ENCODE measurements at regions not wholly inside any gene's neighbourhood (a gene's known extent, or its start where the extent isn't known, plus 50 kb on each side); places are given as distances from the start of the nearest gene placed in this dataset.

DNA sequence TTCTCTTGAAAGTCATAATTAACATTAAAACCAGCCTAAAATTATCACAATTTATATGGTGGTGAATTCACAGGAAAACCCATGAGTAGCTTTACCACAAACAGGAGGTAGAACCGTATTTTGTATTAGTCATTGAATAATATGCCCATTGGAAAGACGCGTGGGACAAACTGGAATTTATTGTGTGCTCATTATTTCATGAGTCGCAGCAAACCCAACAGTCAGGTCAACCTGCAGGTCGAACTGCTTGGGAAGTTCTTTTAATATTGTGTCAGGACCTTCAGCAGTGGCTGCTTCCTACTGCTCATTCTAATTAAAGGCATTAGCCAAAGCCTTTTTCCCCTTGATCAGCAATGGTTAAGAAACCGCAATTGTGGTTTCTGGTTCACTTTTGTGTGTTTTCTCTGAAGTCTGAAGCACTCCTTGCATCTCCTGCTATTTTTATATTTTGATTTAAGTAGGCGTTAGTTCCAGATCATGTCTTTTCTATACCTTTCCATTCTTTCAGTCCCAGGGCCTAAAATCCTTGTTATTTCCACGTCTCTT is 100.1 kb downstream of the RAB11FIP2 start:
- no peak for ATAC-seq (ENCODE audit: low read depth)
- Mint-ChIP-seq H3K4me1 (no peaks in the 10 kb centered on the region), H3K27ac (no peak overlapping the region), H3K9me3 (peaks cover 2% of the 10 kb centered on the region), H3K4me3 (no peak overlapping the region), H3K36me3 (no peaks in the 10 kb centered on the region), H3K27me3 (peaks cover 6% of the 10 kb centered on the region)
- no peak for DNase-seq
- POLR2A ChIA-PET, result no interaction called here

DNA sequence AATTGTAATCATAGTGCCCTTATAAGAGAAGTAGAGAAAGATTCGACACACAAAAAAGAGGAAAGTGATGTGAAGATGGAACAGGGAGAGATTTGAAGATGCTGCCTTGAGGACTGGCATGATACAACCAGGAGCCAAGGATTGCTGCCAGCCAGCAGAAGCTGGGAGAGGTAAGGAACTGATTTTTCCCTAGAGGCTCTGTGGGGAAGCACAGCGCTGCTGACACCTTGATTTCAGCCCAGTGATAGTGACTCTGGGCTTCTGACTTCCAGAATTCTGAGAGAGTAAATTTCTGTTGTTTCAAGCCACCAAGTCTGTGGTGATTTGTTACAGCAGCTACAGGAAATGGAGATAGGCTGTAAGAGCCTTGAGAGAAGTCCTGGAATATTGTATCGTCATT is 98.2 kb downstream of the RAB11FIP2 start:
- H3K9me3 Mint-ChIP-seq, result peaks cover 2% of the 10 kb centered on the region
- no peak overlapping the region for H3K4me3 Mint-ChIP-seq
- no peak for ATAC-seq (ENCODE audit: low read depth)
- H3K36me3 Mint-ChIP-seq, result no peaks in the 10 kb centered on the region
- H3K4me1 Mint-ChIP-seq, result no peaks in the 10 kb centered on the region
- DNase-seq, result no peak
- H3K27me3 Mint-ChIP-seq, result peaks cover 4% of the 10 kb centered on the region
- POLR2A ChIA-PET, result no interaction called here
- H3K27ac Mint-ChIP-seq, result no peak overlapping the region

DNA sequence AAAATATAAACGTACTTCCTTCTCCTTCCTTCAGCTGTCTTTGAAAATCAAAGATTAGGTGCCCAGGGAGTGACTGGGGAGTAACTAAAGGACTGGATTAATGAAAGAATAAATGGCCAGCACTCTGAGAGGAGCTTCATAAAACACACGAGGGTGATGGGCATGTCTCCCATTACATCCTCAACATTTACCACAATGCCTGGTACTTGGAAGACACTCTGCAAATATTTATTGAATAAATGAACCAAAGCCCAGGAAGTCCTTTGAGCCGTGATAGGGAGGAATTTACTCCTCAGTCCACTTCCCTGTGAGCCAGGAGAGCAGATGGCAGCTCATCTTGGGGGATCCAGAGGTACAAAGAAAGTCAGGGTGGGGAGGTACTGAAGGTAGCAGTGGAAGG is 96.3 kb downstream of the RAB11FIP2 start:
- Mint-ChIP-seq H3K4me3 (no peak overlapping the region), H3K27ac (no peak overlapping the region), H3K9me3 (no peaks in the 10 kb centered on the region), H3K4me1 (no peaks in the 10 kb centered on the region), H3K36me3 (no peaks in the 10 kb centered on the region), H3K27me3 (peaks cover 9% of the 10 kb centered on the region)
- DNase-seq (no peak), ATAC-seq (ENCODE audit: low read depth) (no peak)
- POLR2A ChIA-PET, result no interaction called here

All from activated naive CD8-positive, alpha-beta T cell treated with anti-CD3 and anti-CD28 coated beads, Interleukin-2, amount 10 ng/mL, durations not matched to agents 7 days and 5 days (primary cell).